Epithelial cell of proximal tubule (primary cell): ENCODE measurements at regions not wholly inside any gene's neighbourhood (a gene's known extent, or its start where the extent isn't known, plus 50 kb on each side); places are given as distances from the start of the nearest gene placed in this dataset.

Source experiments
- DNase-seq: peaks from one replicate; pipeline ENCODE4 v3.0.0-alpha.2; 2011; ENCODE audit warnings: low read depth
- H3K4me3 ChIP-seq: 2 replicates; pipeline ENCODE4 v1.5.1; 2011; ENCODE audit warnings: low read depth, mild to moderate bottlenecking, low read length
- CTCF ChIP-seq: conservative IDR thresholded peaks from 2 replicates; pipeline ENCODE4 v1.5.1; 2012; ENCODE audit warnings: low read depth, mild to moderate bottlenecking, low read length

GRCh38 chr1:60222360-60223115 lies 149.0 kb upstream of the C1orf87 start:
- H3K4me3 ChIP-seq: no peak overlapping the region
- TF ChIP-seq CTCF: no peak
- no peak for DNase-seq

GRCh38 chr1:60213253-60213652 lies 139.7 kb upstream of the C1orf87 start:
- H3K4me3 ChIP-seq: no peak overlapping the region
- no peak for TF ChIP-seq CTCF
- DNase-seq: no peak

- no peak for TF ChIP-seq CTCF
- DNase-seq: no peak
- H3K4me3 ChIP-seq: no peak overlapping the region
Measured at GRCh38 chr1:60196026-60196425, 122.5 kb upstream of the C1orf87 start.

GRCh38 chr1:60185684-60186083 lies 112.1 kb upstream of the C1orf87 start:
- DNase-seq: no peak
- H3K4me3 ChIP-seq: no peak overlapping the region
- no peak for TF ChIP-seq CTCF

GRCh38 chr1:60184521-60184920 lies 111.0 kb upstream of the C1orf87 start:
- H3K4me3 ChIP-seq: no peak overlapping the region
- no peak for TF ChIP-seq CTCF
- no peak for DNase-seq

GRCh38 chr1:60173729-60174505 lies 100.3 kb upstream of the C1orf87 start:
- TF ChIP-seq CTCF: no peak
- DNase-seq: no peak
- H3K4me3 ChIP-seq: no peak overlapping the region
